ENCODE measurements at regions not wholly inside any gene's neighbourhood (a gene's known extent, or its start where the extent isn't known, plus 50 kb on each side); places are given as distances from the start of the nearest gene placed in this dataset.

DNA sequence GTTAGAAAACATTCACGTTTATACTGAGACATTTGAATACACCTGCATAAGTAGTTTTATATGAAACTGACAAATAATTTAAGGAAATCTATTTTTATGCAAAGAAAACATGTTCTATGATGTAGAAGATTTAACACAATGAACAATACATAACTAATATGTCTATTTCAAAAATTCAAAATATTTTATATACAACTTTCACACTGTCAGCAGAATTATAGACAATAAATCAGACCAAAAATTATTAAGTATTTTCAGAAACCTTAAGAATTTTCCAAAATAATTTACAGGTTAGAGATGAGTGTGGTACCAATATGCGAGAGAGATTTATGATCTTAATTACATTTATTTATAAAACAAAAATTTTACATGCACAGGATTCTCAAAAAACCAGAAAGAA, 1561.0 kb upstream of the ZEB2 start:
- no peaks in the 10 kb centered on the region for H3K4me1 ChIP-seq (ENCODE audit: control insufficient read depth, insufficient read depth, low read length)
- TF ChIP-seq ZNF837 (tag by site-specific recombination; IDR thresholded peaks at IDR 0.05), result no peak
- TF ChIP-seq ZNF621 (tag by site-specific recombination; IDR thresholded peaks at IDR 0.05), result no peak
- TF ChIP-seq ZNF510 (tag by site-specific recombination; IDR thresholded peaks at IDR 0.05; ENCODE audit: insufficient replicate concordance), result no peak
- TF ChIP-seq, protein P1, sequence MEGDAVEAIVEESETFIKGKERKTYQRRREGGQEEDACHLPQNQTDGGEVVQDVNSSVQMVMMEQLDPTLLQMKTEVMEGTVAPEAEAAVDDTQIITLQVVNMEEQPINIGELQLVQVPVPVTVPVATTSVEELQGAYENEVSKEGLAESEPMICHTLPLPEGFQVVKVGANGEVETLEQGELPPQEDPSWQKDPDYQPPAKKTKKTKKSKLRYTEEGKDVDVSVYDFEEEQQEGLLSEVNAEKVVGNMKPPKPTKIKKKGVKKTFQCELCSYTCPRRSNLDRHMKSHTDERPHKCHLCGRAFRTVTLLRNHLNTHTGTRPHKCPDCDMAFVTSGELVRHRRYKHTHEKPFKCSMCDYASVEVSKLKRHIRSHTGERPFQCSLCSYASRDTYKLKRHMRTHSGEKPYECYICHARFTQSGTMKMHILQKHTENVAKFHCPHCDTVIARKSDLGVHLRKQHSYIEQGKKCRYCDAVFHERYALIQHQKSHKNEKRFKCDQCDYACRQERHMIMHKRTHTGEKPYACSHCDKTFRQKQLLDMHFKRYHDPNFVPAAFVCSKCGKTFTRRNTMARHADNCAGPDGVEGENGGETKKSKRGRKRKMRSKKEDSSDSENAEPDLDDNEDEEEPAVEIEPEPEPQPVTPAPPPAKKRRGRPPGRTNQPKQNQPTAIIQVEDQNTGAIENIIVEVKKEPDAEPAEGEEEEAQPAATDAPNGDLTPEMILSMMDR (tag by site-specific recombination; IDR thresholded peaks at IDR 0.05), result no peak
- no peak for TF ChIP-seq KLF8 (tag by site-specific recombination; IDR thresholded peaks at IDR 0.05)
- no peak for TF ChIP-seq KLF1 (tag by site-specific recombination; IDR thresholded peaks at IDR 0.05)
- no peak for TF ChIP-seq ZNF121 (tag by site-specific recombination; IDR thresholded peaks at IDR 0.05)
- no peak overlapping the region for H3K4me3 ChIP-seq (ENCODE audit: low read depth, low read length)
- POLR2A ChIA-PET, result no interaction called here
- H3K9me3 ChIP-seq (ENCODE audit: control insufficient read depth, insufficient read depth, low read depth, low read length), result no peaks in the 10 kb centered on the region
- CTCF ChIA-PET, result no interaction called here
- no peak overlapping the region for H3K27ac ChIP-seq (ENCODE audit: extremely low read depth, low read depth, low read length)
- no peaks in the 10 kb centered on the region for H3K36me3 ChIP-seq (ENCODE audit: control insufficient read depth in 2 of 2, insufficient read depth in 1 of 2, low read length in 2 of 2)

DNA sequence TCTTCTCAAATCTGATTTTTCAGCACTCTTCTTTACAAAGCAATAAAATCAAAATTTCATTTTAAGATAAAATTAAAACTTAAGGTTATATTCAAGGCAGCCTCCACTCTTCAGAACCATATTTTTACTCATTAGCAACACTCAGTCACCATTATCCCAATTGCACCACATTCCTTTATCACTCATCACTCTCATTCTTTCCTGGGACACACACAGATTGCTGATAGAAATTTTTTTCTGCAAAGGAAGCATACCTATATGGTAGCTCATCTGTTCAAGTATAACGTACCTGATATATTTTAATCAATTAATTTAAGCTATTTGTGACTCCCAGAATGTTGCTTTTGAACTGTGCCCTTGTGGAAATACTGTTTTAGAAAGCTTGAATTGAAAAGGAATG, 1559.3 kb upstream of the ZEB2 start:
- no peaks in the 10 kb centered on the region for H3K4me1 ChIP-seq (ENCODE audit: control insufficient read depth, insufficient read depth, low read length)
- POLR2A ChIA-PET, result no interaction called here
- TF ChIP-seq ZNF623 (tag by site-specific recombination; IDR thresholded peaks at IDR 0.05) (no peak), FEZF1 (tag by site-specific recombination; IDR thresholded peaks at IDR 0.05) (no peak), ZBTB1 (tag by site-specific recombination; IDR thresholded peaks at IDR 0.05) (no peak), ZNF394 (tag by site-specific recombination; IDR thresholded peaks at IDR 0.05; ENCODE audit: borderline replicate concordance) (no peak), KLF7 (tag by site-specific recombination; IDR thresholded peaks at IDR 0.05; ENCODE audit: borderline replicate concordance) (no peak), ZNF169 (tag by site-specific recombination; IDR thresholded peaks at IDR 0.05) (no peak), GFI1B (tag by site-specific recombination; IDR thresholded peaks at IDR 0.05) (no peak), ZNF843 (tag by site-specific recombination; IDR thresholded peaks at IDR 0.05) (no peak)
- TF ChIP-seq, protein P2, sequence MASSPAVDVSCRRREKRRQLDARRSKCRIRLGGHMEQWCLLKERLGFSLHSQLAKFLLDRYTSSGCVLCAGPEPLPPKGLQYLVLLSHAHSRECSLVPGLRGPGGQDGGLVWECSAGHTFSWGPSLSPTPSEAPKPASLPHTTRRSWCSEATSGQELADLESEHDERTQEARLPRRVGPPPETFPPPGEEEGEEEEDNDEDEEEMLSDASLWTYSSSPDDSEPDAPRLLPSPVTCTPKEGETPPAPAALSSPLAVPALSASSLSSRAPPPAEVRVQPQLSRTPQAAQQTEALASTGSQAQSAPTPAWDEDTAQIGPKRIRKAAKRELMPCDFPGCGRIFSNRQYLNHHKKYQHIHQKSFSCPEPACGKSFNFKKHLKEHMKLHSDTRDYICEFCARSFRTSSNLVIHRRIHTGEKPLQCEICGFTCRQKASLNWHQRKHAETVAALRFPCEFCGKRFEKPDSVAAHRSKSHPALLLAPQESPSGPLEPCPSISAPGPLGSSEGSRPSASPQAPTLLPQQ (tag by site-specific recombination; IDR thresholded peaks at IDR 0.05), result no peak

DNA sequence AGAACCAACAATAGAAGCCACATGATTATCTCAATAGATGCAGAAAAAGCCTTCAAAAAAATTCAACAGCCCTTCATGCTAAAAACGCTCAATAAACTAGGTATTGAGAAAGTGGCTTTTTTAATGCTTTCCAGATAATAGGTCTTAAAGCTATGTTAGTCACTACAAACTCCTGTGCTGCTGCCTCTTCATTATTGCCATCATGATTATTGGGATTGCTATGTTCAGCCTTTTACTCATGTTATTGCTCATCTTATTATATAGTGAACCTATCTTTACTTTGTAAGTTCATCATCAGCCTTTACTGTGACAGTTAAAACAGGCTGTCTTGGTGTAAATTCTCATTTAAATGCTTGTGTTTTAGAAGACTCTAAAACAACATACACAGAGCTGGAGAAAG, 1557.2 kb upstream of the ZEB2 start:
- POLR2A ChIA-PET, result no interaction called here

More for the DNA sequence above, 1559.3 kb upstream of the ZEB2 start:
- H3K9me3 ChIP-seq (ENCODE audit: control insufficient read depth, insufficient read depth, low read depth, low read length), result no peaks in the 10 kb centered on the region
- H3K4me3 ChIP-seq (ENCODE audit: low read depth, low read length), result no peak overlapping the region
- no peaks in the 10 kb centered on the region for H3K36me3 ChIP-seq (ENCODE audit: control insufficient read depth in 2 of 2, insufficient read depth in 1 of 2, low read length in 2 of 2)
- H3K27ac ChIP-seq (ENCODE audit: extremely low read depth, low read depth, low read length), result no peak overlapping the region
- CTCF ChIA-PET, result interaction anchor here (0.6 kb wide), 1 partner anchor 13 kb away, joined by 3 read pairs; no protein-coding TSS in a partner anchor

More for the DNA sequence above, 1557.2 kb upstream of the ZEB2 start:
- Histone ChIP-seq H3K4me3 (ENCODE audit: low read depth, low read length) (no peak overlapping the region), H3K4me1 (ENCODE audit: control insufficient read depth, insufficient read depth, low read length) (no peaks in the 10 kb centered on the region), H3K27ac (ENCODE audit: extremely low read depth, low read depth, low read length) (no peak overlapping the region), H3K9me3 (ENCODE audit: control insufficient read depth, insufficient read depth, low read depth, low read length) (no peaks in the 10 kb centered on the region), H3K36me3 (ENCODE audit: control insufficient read depth in 2 of 2, insufficient read depth in 1 of 2, low read length in 2 of 2) (no peaks in the 10 kb centered on the region)
- CTCF ChIA-PET, result no interaction called here
- TF ChIP-seq ZXDB (tag by site-specific recombination; IDR thresholded peaks at IDR 0.05) (no peak), BCL11B (tag by site-specific recombination; IDR thresholded peaks at IDR 0.05; ENCODE audit: low read depth) (no peak), ZNF335 (tag by site-specific recombination; conservative IDR thresholded peaks at IDR 0.05) (no peak), ZNF626 (tag by site-specific recombination; IDR thresholded peaks at IDR 0.05) (no peak), SP3 (tag by site-specific recombination; IDR thresholded peaks at IDR 0.05) (no peak), ZNF16 (tag by site-specific recombination; IDR thresholded peaks at IDR 0.05; ENCODE audit: low read depth) (no peak), REPIN1 (tag by site-specific recombination; IDR thresholded peaks at IDR 0.05; ENCODE audit: low read depth) (no peak)

Measured in HEK293 (cell line).